GM12878 (cell line): ENCODE measurements at regions not wholly inside any gene's neighbourhood (a gene's known extent, or its start where the extent isn't known, plus 50 kb on each side); places are given as distances from the start of the nearest gene placed in this dataset.

Experiments
- ATAC-seq: fragments of 200-7000 bp; cut with Tn5 transposase; 3 replicates; pipeline ENCODE4 v1.9.1; 2020; ENCODE audit warnings: mild to moderate bottlenecking, moderate library complexity
- BruUV-seq: library from RNA; stranded (reverse); fragments of 400-500 nt; replicated peaks from 2 replicates; lab custom pipeline; 2021; lab: Mats Ljungman, UMichigan
- CTCF ChIA-PET: fragments of 300-600 bp; sonication (Branson Sonifier 250); formaldehyde crosslinking; extraction: SDS; loops from one replicate; lab custom pipeline; 2021; ENCODE audit warnings: inconsistent platforms; lab: Yijun Ruan, JAX
- POLR2A ChIA-PET: fragments of 350-600 bp; formaldehyde crosslinking; extraction: SDS; loops from one replicate; lab custom pipeline; 2021; ENCODE audit warnings: inconsistent platforms; lab: Charles Lee
- RAD21 ChIA-PET: fragments of 300-600 bp; sonication (Branson Sonifier 250); formaldehyde crosslinking; loops from one replicate; lab custom pipeline; 2023; ENCODE audit warnings: antibody characterized with exemption; ENCODE audit not compliant: unreplicated experiment; lab: Charles Lee
- SMC1A ChIA-PET: fragments of 300-600 bp; sonication (Branson Sonifier 250); formaldehyde crosslinking; loops from one replicate; lab custom pipeline; 2023; ENCODE audit not compliant: unreplicated experiment, uncharacterized antibody; lab: Charles Lee
- DNase-seq: peaks from one replicate; pipeline ENCODE4 v3.0.0-alpha.2; 2011; ENCODE audit warnings: low read depth, low spot score
- FAIRE-seq: peaks from 3 replicates; lab custom pipeline; 2011; peaks lifted over from hg19 to GRCh38; lab: Jason Lieb, UNC
- H2AFZ ChIP-seq: 2 replicates; pipeline ENCODE4 v1.6.0; 2011; ENCODE audit warnings: low read depth, low read length, control low read depth; ENCODE audit not compliant: control insufficient read depth
- H3K27ac ChIP-seq: 2 replicates; pipeline ENCODE4 v1.5.1; 2011; ENCODE audit warnings: control low read depth; ENCODE audit not compliant: control insufficient read depth, insufficient read depth
- H3K27me3 ChIP-seq, 2 experiments: replicated peaks in 1 of 2; 2 replicates each; pipeline versions ENCODE4 v1.6.0 to v1.6.1; 2011; ENCODE audit warnings: low read length in 1 of 2; ENCODE audit not compliant: control insufficient read depth in 2 of 2, insufficient read depth in 2 of 2
- H3K36me3 ChIP-seq, 2 experiments: 2 replicates each; pipeline ENCODE4 v1.5.1; 2011; ENCODE audit warnings: low read length in 1 of 2; ENCODE audit not compliant: control insufficient read depth in 2 of 2, insufficient read depth in 2 of 2
- H3K4me1 ChIP-seq: 2 replicates; pipeline ENCODE4 v1.6.1; 2011; ENCODE audit warnings: mild to moderate bottlenecking, low read length, moderate library complexity, mixed read lengths; ENCODE audit not compliant: control insufficient read depth, insufficient read depth
- H3K4me2 ChIP-seq: 2 replicates; pipeline ENCODE4 v1.6.0; 2011; ENCODE audit warnings: control low read depth; ENCODE audit not compliant: control insufficient read depth, insufficient read depth
- H3K4me3 ChIP-seq: fragments of 200-600 bp; sonication (generic); 2 replicates; pipeline ENCODE4 v1.5.1; 2016
- H3K79me2 ChIP-seq: 2 replicates; pipeline ENCODE4 v1.6.0; 2011; ENCODE audit warnings: low read length; ENCODE audit not compliant: control insufficient read depth, insufficient read depth
- H3K9ac ChIP-seq: 2 replicates; pipeline ENCODE4 v1.8.0; 2011; ENCODE audit warnings: low read length, control low read depth, mixed read lengths; ENCODE audit not compliant: control insufficient read depth, insufficient read depth
- H3K9me3 ChIP-seq: replicated peaks from 3 replicates; pipeline ENCODE4 v1.5.1; 2011; ENCODE audit warnings: mild to moderate bottlenecking, low read length; ENCODE audit not compliant: control insufficient read depth, insufficient read depth
- H4K20me1 ChIP-seq: 2 replicates; pipeline ENCODE4 v1.6.0; 2011; ENCODE audit not compliant: control insufficient read depth, insufficient read depth
- BACH1 ChIP-seq: fragments of 450-650 bp; IDR thresholded peaks from 2 replicates; pipeline ENCODE4 v1.6.1; 2017; ENCODE audit warnings: mild to moderate bottlenecking, borderline replicate concordance
- IRF4 ChIP-seq: IDR thresholded peaks from 2 replicates; pipeline ENCODE4 v1.6.1; 2011; ENCODE audit warnings: low read depth, low read length
- MTA3 ChIP-seq: IDR thresholded peaks from 2 replicates; pipeline ENCODE4 v1.6.1; 2012; ENCODE audit warnings: low read length, inconsistent platforms, borderline replicate concordance
- MYC ChIP-seq: IDR thresholded peaks from 2 replicates; pipeline ENCODE4 v1.6.1; 2011; ENCODE audit warnings: mild to moderate bottlenecking, low read length, moderate library complexity, inconsistent platforms; ENCODE audit not compliant: insufficient read depth, insufficient replicate concordance, insufficient read length, severe bottlenecking
- TARDBP ChIP-seq: IDR thresholded peaks from 2 replicates; pipeline ENCODE4 v1.6.1; 2016; ENCODE audit warnings: borderline replicate concordance
- YBX1 ChIP-seq: fragments of 450-650 bp; IDR thresholded peaks from 2 replicates; pipeline ENCODE4 v1.6.1; 2016; ENCODE audit warnings: antibody characterized with exemption
- WGBS: methylation state at CpG from one replicate; pipeline ENCODE4 v1.1.6; 2016; ENCODE audit warnings: low lambda C conversion rate; ENCODE audit not compliant: insufficient replicate concordance, insufficient coverage; ENCODE audit errors: missing lambda C conversion rate; 5-methylcytosine and 5-hydroxymethylcytosine counted together
- in situ Hi-C: fragments of 300-500 bp; cut with MboI; formaldehyde crosslinking; loops from 9 replicates; pipeline ENCODE4 v1.14.3; 2018; ENCODE audit warnings: mixed read lengths
- intact Hi-C: fragments of 100-400 bp; cut with micrococcal nuclease; formaldehyde crosslinking; loops from one replicate; pipeline ENCODE4 v1.14.2; 2022; ENCODE audit not compliant: unreplicated experiment
- TF ChIP-seq, protein P1 (sequence below): IDR thresholded peaks from 2 replicates; pipeline ENCODE4 v1.6.1; 2012; ENCODE audit warnings: low read depth, low read length, improper control_type of control experiment
- TF ChIP-seq, protein P2 (sequence below): fragments of 450-650 bp; IDR thresholded peaks from 2 replicates; pipeline ENCODE4 v1.6.1; 2017; ENCODE audit warnings: mild to moderate bottlenecking, low read depth, inconsistent platforms; ENCODE audit not compliant: poor library complexity, severe bottlenecking

DNA sequence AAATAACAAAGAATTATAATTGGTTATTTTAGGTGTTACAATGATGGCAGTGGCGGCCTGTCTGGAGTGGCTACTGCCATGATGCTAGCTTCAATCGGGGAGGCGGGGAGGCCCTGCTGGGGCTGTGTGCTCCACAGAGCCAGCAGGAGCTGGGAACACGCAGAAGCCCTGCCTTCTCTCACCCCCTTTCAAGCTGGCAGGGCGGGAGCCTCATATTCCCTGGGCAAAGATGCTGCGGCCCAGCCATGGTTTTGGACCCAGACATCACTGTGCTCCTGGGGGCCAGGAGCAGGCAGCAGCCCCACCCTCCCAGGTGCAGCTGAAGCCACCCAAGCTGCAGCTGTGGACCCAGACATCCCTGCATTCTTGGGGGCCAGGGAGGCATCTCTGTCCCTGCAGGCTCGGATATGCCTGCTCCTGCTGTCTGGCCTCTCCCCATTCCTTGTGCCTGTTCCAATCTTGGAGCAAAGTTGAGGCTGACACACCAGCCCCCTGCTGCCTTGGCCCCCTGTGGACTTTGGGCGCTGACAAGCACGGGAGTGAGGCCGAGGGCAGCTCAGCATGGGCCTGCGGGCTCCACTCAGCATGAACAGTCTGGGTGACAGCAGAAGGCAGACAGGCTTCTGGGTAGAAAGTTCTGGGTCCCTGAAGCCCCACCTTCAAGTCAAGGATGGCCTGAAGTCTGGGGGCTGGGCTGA, 263.1 kb upstream of the HTR2A start:
- intact Hi-C loops, result no loop called here
- POLR2A ChIA-PET, result no interaction called here
- Histone ChIP-seq H3K9ac (no peak overlapping the region), H3K36me3 (no peaks in the 10 kb centered on the region), H3K27me3 (no peaks in the 10 kb centered on the region), H3K27ac (no peak overlapping the region)
- 33% methylated on average over 11 of the region's 11 CpGs for WGBS
- RAD21 ChIA-PET, result no interaction called here
- SMC1A ChIA-PET, result no interaction called here
- TF ChIP-seq, protein P1, sequence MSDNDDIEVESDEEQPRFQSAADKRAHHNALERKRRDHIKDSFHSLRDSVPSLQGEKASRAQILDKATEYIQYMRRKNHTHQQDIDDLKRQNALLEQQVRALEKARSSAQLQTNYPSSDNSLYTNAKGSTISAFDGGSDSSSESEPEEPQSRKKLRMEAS, result no peak
- TF ChIP-seq MYC (no peak), TARDBP (no peak), MTA3 (no peak), IRF4 (no peak), YBX1 (no peak), BACH1 (no peak)
- TF ChIP-seq, protein P2, sequence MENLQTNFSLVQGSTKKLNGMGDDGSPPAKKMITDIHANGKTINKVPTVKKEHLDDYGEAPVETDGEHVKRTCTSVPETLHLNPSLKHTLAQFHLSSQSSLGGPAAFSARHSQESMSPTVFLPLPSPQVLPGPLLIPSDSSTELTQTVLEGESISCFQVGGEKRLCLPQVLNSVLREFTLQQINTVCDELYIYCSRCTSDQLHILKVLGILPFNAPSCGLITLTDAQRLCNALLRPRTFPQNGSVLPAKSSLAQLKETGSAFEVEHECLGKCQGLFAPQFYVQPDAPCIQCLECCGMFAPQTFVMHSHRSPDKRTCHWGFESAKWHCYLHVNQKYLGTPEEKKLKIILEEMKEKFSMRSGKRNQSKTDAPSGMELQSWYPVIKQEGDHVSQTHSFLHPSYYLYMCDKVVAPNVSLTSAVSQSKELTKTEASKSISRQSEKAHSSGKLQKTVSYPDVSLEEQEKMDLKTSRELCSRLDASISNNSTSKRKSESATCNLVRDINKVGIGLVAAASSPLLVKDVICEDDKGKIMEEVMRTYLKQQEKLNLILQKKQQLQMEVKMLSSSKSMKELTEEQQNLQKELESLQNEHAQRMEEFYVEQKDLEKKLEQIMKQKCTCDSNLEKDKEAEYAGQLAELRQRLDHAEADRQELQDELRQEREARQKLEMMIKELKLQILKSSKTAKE, result no peak
- TF ChIP-seq, all 136 proteins: peak for 0
- no peak overlapping the region for H3K4me2 ChIP-seq
- no peaks in the 10 kb centered on the region for H3K4me1 ChIP-seq
- CTCF ChIA-PET, result no interaction called here
- no peaks in the 10 kb centered on the region for H3K79me2 ChIP-seq
- FAIRE-seq, result no peak
- in situ Hi-C loops, result no loop called here
- ATAC-seq, result no peak
- no TSS peak for BruUV-seq
- H3K9me3 ChIP-seq, result no peaks in the 10 kb centered on the region; the same call in 2 of the 3 replicates
- no peak overlapping the region for H2AFZ ChIP-seq
- H3K4me3 ChIP-seq, result no peak overlapping the region
- no peaks in the 10 kb centered on the region for H4K20me1 ChIP-seq
- no peak for DNase-seq
